Spleen (tissue), 7 donors: ENCODE measurements at regions not wholly inside any gene's neighbourhood (a gene's known extent, or its start where the extent isn't known, plus 50 kb on each side); places are given as distances from the start of the nearest gene placed in this dataset.

Experiments used
- CTCF ChIP-seq, 11 experiments: fragments of 200-600 bp in 7 of 11; fragments of 450-650 bp in 4 of 11; sonication (generic) in 4 of 11; IDR thresholded peaks in 8 of 11; conservative IDR thresholded peaks in 3 of 11; 1 replicate in 7 of 11; 2 replicates in 4 of 11; pipeline versions ENCODE4 v1.4.0 to v1.8.0; 2016 to 2021; ENCODE audit warnings: antibody characterized with exemption in 11 of 11, inconsistent platforms in 4 of 11, mild to moderate bottlenecking in 1 of 11
- POLR2A ChIP-seq, 3 donors: fragments of 450-650 bp; IDR thresholded peaks; one replicate each; pipeline ENCODE4 v1.5.1; 2017; ENCODE audit warnings: antibody characterized with exemption in 3 of 3, mild to moderate bottlenecking in 1 of 3
- POLR2AphosphoS5 ChIP-seq, 3 donors: sonication (generic); formaldehyde crosslinking; IDR thresholded peaks; one replicate each; pipeline ENCODE4 v1.5.1; 2017; ENCODE audit warnings: antibody characterized with exemption in 3 of 3
- donor health status: DM: no; HTN: no; CAD: no; lungs with moderate emphysema.
- donor health status: DM: no; HTN: no; CAD: no.
- donor health status: DM: no; HTN: no; CAD: no.

GRCh38 chr18:47461406-47461948 is 210.0 kb upstream of the SKOR2 start:
- no peak for TF ChIP-seq CTCF (IDR thresholded peaks at IDR 0.05 in 8 of 11, conservative IDR thresholded peaks at IDR 0.05 in 3 of 11)
- TF ChIP-seq POLR2A (IDR thresholded peaks at IDR 0.05) = no peak
- TF ChIP-seq POLR2AphosphoS5 (IDR thresholded peaks at IDR 0.05) = no peak
